SK-N-SH (cell line): ENCODE measurements at regions not wholly inside any gene's neighbourhood (a gene's known extent, or its start where the extent isn't known, plus 50 kb on each side); places are given as distances from the start of the nearest gene placed in this dataset.

Source experiments
- CTCF ChIA-PET: fragments of 300-600, 350-600 bp; formaldehyde crosslinking; extraction: SDS; loops from one replicate; lab custom pipeline; 2021; lab: Yijun Ruan, JAX
- POLR2A ChIA-PET: fragments of 350-600 bp; sonication (Branson Sonifier 250); formaldehyde crosslinking; extraction: SDS; loops from one replicate; lab custom pipeline; 2020; ENCODE audit warnings: antibody characterized with exemption, inconsistent platforms; lab: Yijun Ruan, JAX
- DNase-seq: peaks from one replicate; pipeline ENCODE4 v3.0.0; 2012
- H2AFZ ChIP-seq: fragments of 200-600 bp; sonication (generic); 2 replicates; pipeline ENCODE4 v1.8.1; 2016; ENCODE audit warnings: antibody characterized with exemption, mild to moderate bottlenecking, low read depth
- H3F3A ChIP-seq: fragments of 200-600 bp; sonication (generic); replicated peaks from 2 replicates; pipeline ENCODE3; 2016; ENCODE audit warnings: antibody characterized with exemption, mild to moderate bottlenecking; ENCODE audit not compliant: insufficient read depth
- H3K27ac ChIP-seq, 2 experiments: fragments of 200-500 bp in 1 of 2; fragments of 200-600 bp in 1 of 2; sonication (Bioruptor generic) in 1 of 2; sonication (generic), shearing (Covaris generic) in 1 of 2; 2 replicates each; pipeline versions ENCODE4 v1.5.1 to v1.6.1; 2014 to 2016; ENCODE audit warnings: low read depth in 2 of 2, inconsistent platforms in 1 of 2, low read length in 1 of 2, mild to moderate bottlenecking in 1 of 2, mixed read lengths in 1 of 2
- H3K27me3 ChIP-seq: fragments of 200-600 bp; sonication (generic), shearing (Covaris generic); 2 replicates; pipeline ENCODE4 v1.6.1; 2016; ENCODE audit warnings: mixed run types; ENCODE audit not compliant: insufficient read depth
- H3K36me3 ChIP-seq, 2 experiments: fragments of 200-500 bp in 1 of 2; fragments of 200-600 bp in 1 of 2; sonication (Bioruptor generic) in 1 of 2; sonication (generic) in 1 of 2; replicated peaks in 1 of 2; 2 replicates each; pipeline versions ENCODE3 to v1.5.1; 2014 to 2016; ENCODE audit warnings: low read length in 1 of 2, mild to moderate bottlenecking in 1 of 2; ENCODE audit not compliant: insufficient read depth in 2 of 2, control insufficient read depth in 1 of 2
- H3K4me1 ChIP-seq, 2 experiments: fragments of 200-500 bp in 1 of 2; fragments of 200-600 bp in 1 of 2; sonication (Bioruptor generic) in 1 of 2; sonication (generic), shearing (Covaris generic) in 1 of 2; 2 replicates each; pipeline versions ENCODE4 v1.5.1 to v1.6.1; 2014 to 2016; ENCODE audit warnings: low read depth in 1 of 2, low read length in 1 of 2, mixed run types in 1 of 2; ENCODE audit not compliant: insufficient read depth in 2 of 2, control insufficient read depth in 1 of 2
- H3K4me2 ChIP-seq: fragments of 200-600 bp; sonication (generic), shearing (Covaris generic); 2 replicates; pipeline ENCODE4 v1.6.1; 2017; ENCODE audit warnings: mixed run types
- H3K4me3 ChIP-seq, 2 experiments: fragments of 200-500 bp in 1 of 2; fragments of 200-600 bp in 1 of 2; sonication (Bioruptor generic) in 1 of 2; sonication (generic), shearing (Covaris generic) in 1 of 2; 2 replicates each; pipeline versions ENCODE4 v1.5.1 to v1.8.1; 2014 to 2016; ENCODE audit warnings: low read depth in 2 of 2, inconsistent platforms in 1 of 2, low read length in 1 of 2, mild to moderate bottlenecking in 1 of 2, mixed read lengths in 1 of 2, moderate library complexity in 1 of 2
- H3K79me2 ChIP-seq: fragments of 200-600 bp; sonication (generic); 2 replicates; pipeline ENCODE4 v1.8.1; 2017; ENCODE audit warnings: mild to moderate bottlenecking; ENCODE audit not compliant: insufficient read depth
- H3K9ac ChIP-seq: fragments of 200-600 bp; sonication (generic); 2 replicates; pipeline ENCODE4 v1.6.1; 2017; ENCODE audit warnings: mixed run types
- H3K9me2 ChIP-seq: fragments of 200-600 bp; sonication (generic); 2 replicates; pipeline ENCODE4 v1.6.1; 2017; ENCODE audit warnings: mixed run types
- H3K9me3 ChIP-seq: fragments of 200-600 bp; sonication (generic); 2 replicates; pipeline ENCODE4 v1.6.1; 2017; ENCODE audit warnings: mixed run types, mild to moderate bottlenecking, moderate library complexity
- H4K20me1 ChIP-seq: fragments of 200-600 bp; sonication (generic); 2 replicates; pipeline ENCODE4 v1.6.1; 2017; ENCODE audit warnings: mild to moderate bottlenecking, mixed run types; ENCODE audit not compliant: insufficient read depth
- CTCF ChIP-seq: fragments of 200-600 bp; sonication (generic); IDR thresholded peaks from 2 replicates; pipeline ENCODE4 v1.6.1; 2017; ENCODE audit warnings: antibody characterized with exemption, mild to moderate bottlenecking, moderate library complexity
- ELF1 ChIP-seq: IDR thresholded peaks from 2 replicates; pipeline ENCODE4 v1.4.0; 2012
- EP300 ChIP-seq, 2 experiments: IDR thresholded peaks; 2 replicates each; pipeline versions ENCODE4 v1.4.0 to v1.6.1; 2012; ENCODE audit warnings: borderline replicate concordance in 1 of 2, low read depth in 1 of 2, low read length in 1 of 2
- EZH2phosphoT487 ChIP-seq: fragments of 200-600 bp; sonication (generic); IDR thresholded peaks from 2 replicates; pipeline ENCODE4 v1.6.1; 2017; ENCODE audit warnings: low read depth, mixed run types, mild to moderate bottlenecking, antibody characterized with exemption, moderate library complexity, borderline replicate concordance
- FOSL2 ChIP-seq: IDR thresholded peaks from 2 replicates; pipeline ENCODE4 v1.4.0; 2012; ENCODE audit warnings: low read depth, mild to moderate bottlenecking, moderate library complexity, borderline replicate concordance
- FOXM1 ChIP-seq: IDR thresholded peaks from 2 replicates; pipeline ENCODE4 v1.4.0; 2012; ENCODE audit warnings: low read depth, mild to moderate bottlenecking
- GABPA ChIP-seq: IDR thresholded peaks from 2 replicates; pipeline ENCODE4 v1.4.0; 2012; ENCODE audit warnings: low read depth, mild to moderate bottlenecking
- GATA2 ChIP-seq: sonication (generic); formaldehyde crosslinking; IDR thresholded peaks from 2 replicates; pipeline ENCODE4 v1.5.0; 2020; ENCODE audit warnings: mild to moderate bottlenecking, missing genetic modification reagents
- JUND ChIP-seq: IDR thresholded peaks from 2 replicates; pipeline ENCODE4 v1.4.0; 2012
- MEF2A ChIP-seq: IDR thresholded peaks from 2 replicates; pipeline ENCODE4 v1.4.0; 2012; ENCODE audit warnings: low read depth, borderline replicate concordance
- NFIC ChIP-seq: IDR thresholded peaks from 2 replicates; pipeline ENCODE4 v1.4.0; 2012; ENCODE audit warnings: borderline replicate concordance
- NRF1 ChIP-seq: IDR thresholded peaks from 2 replicates; pipeline ENCODE4 v1.6.1; 2012; ENCODE audit warnings: low read depth, mild to moderate bottlenecking, low read length
- RAD21 ChIP-seq: IDR thresholded peaks from 2 replicates; pipeline ENCODE4 v1.6.1; 2012; ENCODE audit warnings: mild to moderate bottlenecking, low read length
- SMC3 ChIP-seq: IDR thresholded peaks from 2 replicates; pipeline ENCODE4 v1.6.1; 2012; ENCODE audit warnings: low read depth, low read length, improper control_type of control experiment
- TCF12 ChIP-seq: IDR thresholded peaks from 2 replicates; pipeline ENCODE4 v1.4.0; 2012
- TEAD4 ChIP-seq: IDR thresholded peaks from 2 replicates; pipeline ENCODE4 v1.4.0; 2012; ENCODE audit warnings: mild to moderate bottlenecking, borderline replicate concordance; ENCODE audit not compliant: insufficient read depth
- USF1 ChIP-seq: IDR thresholded peaks from 2 replicates; pipeline ENCODE4 v1.4.0; 2012; ENCODE audit warnings: low read depth, borderline replicate concordance
- USF2 ChIP-seq: fragments of 150-350 bp; IDR thresholded peaks from 2 replicates; pipeline ENCODE4 v1.6.1; 2017; ENCODE audit warnings: antibody characterized with exemption, low read length, low read depth, borderline replicate concordance
- YY1 ChIP-seq: IDR thresholded peaks from 2 replicates; pipeline ENCODE4 v1.4.0; 2012; ENCODE audit warnings: low read depth, mild to moderate bottlenecking
- ZBTB33 ChIP-seq: IDR thresholded peaks from 2 replicates; pipeline ENCODE4 v1.4.0; 2012; ENCODE audit warnings: low read depth, borderline replicate concordance
- WGBS: methylation state at CpG from one replicate; pipeline ENCODE4 v1.1.6; 2017; ENCODE audit warnings: low lambda C conversion rate; 5-methylcytosine and 5-hydroxymethylcytosine counted together
- TF ChIP-seq, protein P1 (sequence below): IDR thresholded peaks from 2 replicates; pipeline ENCODE4; 2012

GRCh38 chr12:105750096-105750495, 388.7 kb downstream of the NUAK1 start:
- H2AFZ ChIP-seq, result no peak overlapping the region
- POLR2A ChIA-PET, result no interaction called here

DNA sequence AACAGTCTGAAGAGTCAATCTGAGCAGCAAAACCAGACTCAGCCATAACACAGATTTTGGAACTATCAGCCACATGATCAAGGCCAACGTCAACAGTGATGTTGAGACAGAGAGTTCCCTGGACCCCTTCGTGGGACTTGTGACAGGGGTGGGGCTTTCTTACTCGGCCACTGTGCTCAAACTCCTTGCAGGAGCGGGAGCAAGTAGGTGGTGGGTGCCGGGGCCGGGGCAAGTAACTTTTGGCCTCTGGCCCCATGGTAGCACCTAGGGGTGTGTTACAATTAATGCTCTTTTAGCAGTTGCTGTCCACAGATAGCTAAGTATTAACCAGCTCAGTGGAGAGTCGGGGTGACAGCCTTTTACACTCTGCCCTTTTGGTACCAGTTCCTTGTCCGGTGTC, 384.4 kb downstream of the NUAK1 start:
- H3K9ac ChIP-seq, result no peak overlapping the region
- 66% methylated on average over 8 of the region's 8 CpGs for WGBS
- no peak for TF ChIP-seq ZBTB33
- TF ChIP-seq GATA2, result no peak
- no peak for TF ChIP-seq JUND
- TF ChIP-seq ELF1, result no peak
- no peak for TF ChIP-seq TEAD4
- TF ChIP-seq USF1, result no peak
- TF ChIP-seq FOXM1, result no peak
- no peak for TF ChIP-seq SMC3
- no peak for TF ChIP-seq USF2
- TF ChIP-seq, all 33 proteins: peak for 0
- ChIA-PET POLR2A (no interaction called here), CTCF (no interaction called here)
- no peaks in the 10 kb centered on the region for H3F3A ChIP-seq
- H3K27ac ChIP-seq, result no peak overlapping the region
- no peaks in the 10 kb centered on the region for H3K9me3 ChIP-seq
- no peaks in the 10 kb centered on the region for H3K9me2 ChIP-seq
- H3K4me1 ChIP-seq, result no peaks in the 10 kb centered on the region
- no peak for DNase-seq
- H3K36me3 ChIP-seq, result no peaks in the 10 kb centered on the region
- H3K79me2 ChIP-seq, result no peaks in the 10 kb centered on the region
- H3K4me3 ChIP-seq, result no peak overlapping the region
- no peak overlapping the region for H2AFZ ChIP-seq
- H3K4me2 ChIP-seq, result no peak overlapping the region
- no peaks in the 10 kb centered on the region for H3K27me3 ChIP-seq
- H4K20me1 ChIP-seq, result no peaks in the 10 kb centered on the region

More at GRCh38 chr12:105750096-105750495, 388.7 kb downstream of the NUAK1 start:
- DNase-seq, result no peak
- Histone ChIP-seq H3K79me2 (no peaks in the 10 kb centered on the region), H3F3A (no peaks in the 10 kb centered on the region), H3K4me3 (no peak overlapping the region), H3K4me2 (no peak overlapping the region), H3K4me1 (no peaks in the 10 kb centered on the region), H4K20me1 (no peaks in the 10 kb centered on the region), H3K27ac (no peak overlapping the region), H3K9me3 (no peaks in the 10 kb centered on the region)
- CTCF ChIA-PET, result no interaction called here
- WGBS, result 70% methylated on average over 2 of the region's 2 CpGs
- TF ChIP-seq YY1 (no peak), MEF2A (no peak), GATA2 (no peak), GABPA (no peak), NFIC (no peak), CTCF (no peak), TCF12 (no peak), USF1 (no peak), NRF1 (no peak), JUND (no peak), EZH2phosphoT487 (no peak), EP300 (IDR thresholded peaks at IDR 0.05; ENCODE audit: borderline replicate concordance in 1 of 2, low read depth in 1 of 2, low read length in 1 of 2) (no peak), FOSL2 (no peak), RAD21 (no peak)
- TF ChIP-seq, protein P1, sequence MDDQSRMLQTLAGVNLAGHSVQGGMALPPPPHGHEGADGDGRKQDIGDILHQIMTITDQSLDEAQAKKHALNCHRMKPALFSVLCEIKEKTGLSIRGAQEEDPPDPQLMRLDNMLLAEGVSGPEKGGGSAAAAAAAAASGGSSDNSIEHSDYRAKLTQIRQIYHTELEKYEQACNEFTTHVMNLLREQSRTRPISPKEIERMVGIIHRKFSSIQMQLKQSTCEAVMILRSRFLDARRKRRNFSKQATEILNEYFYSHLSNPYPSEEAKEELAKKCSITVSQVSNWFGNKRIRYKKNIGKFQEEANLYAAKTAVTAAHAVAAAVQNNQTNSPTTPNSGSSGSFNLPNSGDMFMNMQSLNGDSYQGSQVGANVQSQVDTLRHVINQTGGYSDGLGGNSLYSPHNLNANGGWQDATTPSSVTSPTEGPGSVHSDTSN, result no peak
- TF ChIP-seq, all 33 proteins: peak for 0
- Histone ChIP-seq H3K27me3 (no peaks in the 10 kb centered on the region), H3K9me2 (no peaks in the 10 kb centered on the region), H3K36me3 (no peaks in the 10 kb centered on the region), H3K9ac (no peak overlapping the region)
